Gastroesophageal sphincter (tissue), 4 donors: ENCODE measurements at regions not wholly inside any gene's neighbourhood (a gene's known extent, or its start where the extent isn't known, plus 50 kb on each side); places are given as distances from the start of the nearest gene placed in this dataset.

Experiments used
- ATAC-seq: fragments of 150-250 bp; one replicate; pipeline ENCODE4 v1.9.1; 2016; ENCODE audit warnings: mild to moderate bottlenecking, moderate library complexity
- H3K27ac ChIP-seq, 4 donors: fragments of 200-600 bp; sonication (generic) in 3 of 4; 1 replicate in 3 of 4; 2 replicates in 1 of 4; pipeline ENCODE4 v1.5.1; 2016 to 2019
- H3K27me3 ChIP-seq: fragments of 200-600 bp; sonication (generic); one replicate; pipeline ENCODE4 v1.5.1; 2019
- H3K36me3 ChIP-seq, 2 donors: fragments of 200-600 bp; sonication (generic); one replicate each; pipeline ENCODE4 v1.5.1; 2019; ENCODE audit warnings: control low read depth in 1 of 2
- H3K4me1 ChIP-seq, 3 donors: fragments of 200-600 bp; sonication (generic); 1 replicate in 2 of 3; 2 replicates in 1 of 3; pipeline ENCODE4 v1.5.1; 2016 to 2019; ENCODE audit warnings: control low read depth in 2 of 3
- H3K4me3 ChIP-seq, 2 donors: fragments of 200-600 bp; sonication (generic); one replicate each; pipeline ENCODE4 v1.5.1; 2019; ENCODE audit warnings: mild to moderate bottlenecking in 1 of 2, moderate library complexity in 1 of 2
- H3K9me3 ChIP-seq, 3 donors: fragments of 200-600 bp; sonication (generic); one replicate each; pipeline ENCODE4 v1.5.1; 2017 to 2019; ENCODE audit warnings: control low read depth in 2 of 3
- CTCF ChIP-seq, 4 experiments: fragments of 200-600 bp in 2 of 4; fragments of 450-650 bp in 2 of 4; sonication (generic) in 1 of 4; IDR thresholded peaks; one replicate each; pipeline ENCODE4 v1.5.1; 2017 to 2019; ENCODE audit warnings: antibody characterized with exemption in 4 of 4, mild to moderate bottlenecking in 2 of 4, moderate library complexity in 2 of 4
- EP300 ChIP-seq: sonication (generic); formaldehyde crosslinking; IDR thresholded peaks from one replicate; pipeline ENCODE4 v1.6.1; 2017; ENCODE audit warnings: antibody characterized with exemption, mild to moderate bottlenecking
- POLR2A ChIP-seq, 2 donors: fragments of 450-650 bp; IDR thresholded peaks; one replicate each; pipeline ENCODE4 v1.6.1; 2017; ENCODE audit warnings: antibody characterized with exemption in 2 of 2, mild to moderate bottlenecking in 2 of 2, moderate library complexity in 1 of 2
- POLR2AphosphoS5 ChIP-seq: sonication (generic); formaldehyde crosslinking; IDR thresholded peaks from one replicate; pipeline ENCODE4 v1.6.1; 2017; ENCODE audit warnings: antibody characterized with exemption
- WGBS, 2 donors: methylation state at CpG; one replicate each; pipeline ENCODE4 v1.1.5; 2018; ENCODE audit warnings: low coverage in 1 of 2; 5-methylcytosine and 5-hydroxymethylcytosine counted together

GRCh38 chr4:57193209-57193810, 83.1 kb upstream of the IGFBP7 start:
- TF ChIP-seq EP300 = no peak
- TF ChIP-seq POLR2A (IDR thresholded peaks at IDR 0.05) = no peak
- TF ChIP-seq POLR2AphosphoS5 = no peak
- no peak for TF ChIP-seq CTCF (IDR thresholded peaks at IDR 0.05)
- H3K9me3 ChIP-seq = no peaks in the 10 kb centered on the region
- 65 to 80% methylated on average over 3 of the region's 3 CpGs for WGBS, 2 donors
- no peak overlapping the region for H3K4me3 ChIP-seq
- no peaks in the 10 kb centered on the region for H3K36me3 ChIP-seq
- peaks cover 0 to 20% (median 0%) of the 10 kb centered on the region in 3 donors for H3K4me1 ChIP-seq
- no peak for ATAC-seq
- H3K27me3 ChIP-seq = peaks cover 6% of the 10 kb centered on the region
- H3K27ac ChIP-seq = no peak overlapping the region

- peaks cover 0 to 20% (median 0%) of the 10 kb centered on the region in 3 donors for H3K4me1 ChIP-seq
- ATAC-seq = no peak
- peaks cover 6% of the 10 kb centered on the region for H3K27me3 ChIP-seq
- no peaks in the 10 kb centered on the region for H3K36me3 ChIP-seq
- H3K9me3 ChIP-seq = no peaks in the 10 kb centered on the region
- WGBS, 2 donors = 27% methylated on average over 1 of the region's 1 CpG; no CpG with 5 or more reads in 1 of the 2 donors
- H3K27ac ChIP-seq = no peak overlapping the region
- TF ChIP-seq POLR2A (IDR thresholded peaks at IDR 0.05) (no peak), CTCF (IDR thresholded peaks at IDR 0.05) (no peak), EP300 (no peak), POLR2AphosphoS5 (no peak)
- H3K4me3 ChIP-seq = no peak overlapping the region
Observed at GRCh38 chr4:57191523-57192034, 81.4 kb upstream of the IGFBP7 start.

GRCh38 chr4:57190601-57191481, 80.7 kb upstream of the IGFBP7 start:
- H3K4me1 ChIP-seq = peaks cover 0 to 20% (median 0%) of the 10 kb centered on the region in 3 donors
- TF ChIP-seq CTCF (IDR thresholded peaks at IDR 0.05) (peak in 3 of 4 experiments; percentile 15 to 50 (median 22)), POLR2A (IDR thresholded peaks at IDR 0.05) (no peak)
- H3K4me3 ChIP-seq = no peak overlapping the region
- ATAC-seq = no peak
- H3K27ac ChIP-seq = no peak overlapping the region
- no peaks in the 10 kb centered on the region for H3K36me3 ChIP-seq
- peaks cover 6% of the 10 kb centered on the region for H3K27me3 ChIP-seq
- WGBS, 2 donors = 25 to 28% methylated on average over 9 to 10 of the region's 12 CpGs
- H3K9me3 ChIP-seq = no peaks in the 10 kb centered on the region

- ATAC-seq = no peak
- no peaks in the 10 kb centered on the region for H3K27me3 ChIP-seq
- no peaks in the 10 kb centered on the region for H3K36me3 ChIP-seq
- no peak overlapping the region for H3K27ac ChIP-seq
- H3K4me3 ChIP-seq = no peak overlapping the region
- WGBS, 2 donors = 56 to 65% methylated on average over 3 to 4 of the region's 4 CpGs
- H3K9me3 ChIP-seq = no peaks in the 10 kb centered on the region
- no peak for TF ChIP-seq POLR2A (IDR thresholded peaks at IDR 0.05)
- TF ChIP-seq POLR2AphosphoS5 = no peak
- no peak for TF ChIP-seq CTCF (IDR thresholded peaks at IDR 0.05)
- TF ChIP-seq EP300 = no peak
- H3K4me1 ChIP-seq = peaks cover 0 to 20% (median 0%) of the 10 kb centered on the region in 3 donors
Observed at GRCh38 chr4:57187246-57187645, 77.1 kb upstream of the IGFBP7 start.
